SK-N-SH (cell line): ENCODE measurements at regions not wholly inside any gene's neighbourhood (a gene's known extent, or its start where the extent isn't known, plus 50 kb on each side); places are given as distances from the start of the nearest gene placed in this dataset.

Experiments
- CTCF ChIA-PET: fragments of 300-600, 350-600 bp; formaldehyde crosslinking; extraction: SDS; loops from one replicate; lab custom pipeline; 2021; lab: Yijun Ruan, JAX
- POLR2A ChIA-PET: fragments of 350-600 bp; sonication (Branson Sonifier 250); formaldehyde crosslinking; extraction: SDS; loops from one replicate; lab custom pipeline; 2020; ENCODE audit warnings: antibody characterized with exemption, inconsistent platforms; lab: Yijun Ruan, JAX
- DNase-seq: peaks from one replicate; pipeline ENCODE4 v3.0.0; 2012
- H2AFZ ChIP-seq: fragments of 200-600 bp; sonication (generic); 2 replicates; pipeline ENCODE4 v1.8.1; 2016; ENCODE audit warnings: antibody characterized with exemption, mild to moderate bottlenecking, low read depth
- H3F3A ChIP-seq: fragments of 200-600 bp; sonication (generic); replicated peaks from 2 replicates; pipeline ENCODE3; 2016; ENCODE audit warnings: antibody characterized with exemption, mild to moderate bottlenecking; ENCODE audit not compliant: insufficient read depth
- H3K27ac ChIP-seq, 2 experiments: fragments of 200-500 bp in 1 of 2; fragments of 200-600 bp in 1 of 2; sonication (Bioruptor generic) in 1 of 2; sonication (generic), shearing (Covaris generic) in 1 of 2; 2 replicates each; pipeline versions ENCODE4 v1.5.1 to v1.6.1; 2014 to 2016; ENCODE audit warnings: low read depth in 2 of 2, inconsistent platforms in 1 of 2, low read length in 1 of 2, mild to moderate bottlenecking in 1 of 2, mixed read lengths in 1 of 2
- H3K27me3 ChIP-seq: fragments of 200-600 bp; sonication (generic), shearing (Covaris generic); 2 replicates; pipeline ENCODE4 v1.6.1; 2016; ENCODE audit warnings: mixed run types; ENCODE audit not compliant: insufficient read depth
- H3K36me3 ChIP-seq, 2 experiments: fragments of 200-500 bp in 1 of 2; fragments of 200-600 bp in 1 of 2; sonication (Bioruptor generic) in 1 of 2; sonication (generic) in 1 of 2; replicated peaks in 1 of 2; 2 replicates each; pipeline versions ENCODE3 to v1.5.1; 2014 to 2016; ENCODE audit warnings: low read length in 1 of 2, mild to moderate bottlenecking in 1 of 2; ENCODE audit not compliant: insufficient read depth in 2 of 2, control insufficient read depth in 1 of 2
- H3K4me1 ChIP-seq, 2 experiments: fragments of 200-500 bp in 1 of 2; fragments of 200-600 bp in 1 of 2; sonication (Bioruptor generic) in 1 of 2; sonication (generic), shearing (Covaris generic) in 1 of 2; 2 replicates each; pipeline versions ENCODE4 v1.5.1 to v1.6.1; 2014 to 2016; ENCODE audit warnings: low read depth in 1 of 2, low read length in 1 of 2, mixed run types in 1 of 2; ENCODE audit not compliant: insufficient read depth in 2 of 2, control insufficient read depth in 1 of 2
- H3K4me2 ChIP-seq: fragments of 200-600 bp; sonication (generic), shearing (Covaris generic); 2 replicates; pipeline ENCODE4 v1.6.1; 2017; ENCODE audit warnings: mixed run types
- H3K4me3 ChIP-seq, 2 experiments: fragments of 200-500 bp in 1 of 2; fragments of 200-600 bp in 1 of 2; sonication (Bioruptor generic) in 1 of 2; sonication (generic), shearing (Covaris generic) in 1 of 2; 2 replicates each; pipeline versions ENCODE4 v1.5.1 to v1.8.1; 2014 to 2016; ENCODE audit warnings: low read depth in 2 of 2, inconsistent platforms in 1 of 2, low read length in 1 of 2, mild to moderate bottlenecking in 1 of 2, mixed read lengths in 1 of 2, moderate library complexity in 1 of 2
- H3K79me2 ChIP-seq: fragments of 200-600 bp; sonication (generic); 2 replicates; pipeline ENCODE4 v1.8.1; 2017; ENCODE audit warnings: mild to moderate bottlenecking; ENCODE audit not compliant: insufficient read depth
- H3K9ac ChIP-seq: fragments of 200-600 bp; sonication (generic); 2 replicates; pipeline ENCODE4 v1.6.1; 2017; ENCODE audit warnings: mixed run types
- H3K9me2 ChIP-seq: fragments of 200-600 bp; sonication (generic); 2 replicates; pipeline ENCODE4 v1.6.1; 2017; ENCODE audit warnings: mixed run types
- H3K9me3 ChIP-seq: fragments of 200-600 bp; sonication (generic); 2 replicates; pipeline ENCODE4 v1.6.1; 2017; ENCODE audit warnings: mixed run types, mild to moderate bottlenecking, moderate library complexity
- H4K20me1 ChIP-seq: fragments of 200-600 bp; sonication (generic); 2 replicates; pipeline ENCODE4 v1.6.1; 2017; ENCODE audit warnings: mild to moderate bottlenecking, mixed run types; ENCODE audit not compliant: insufficient read depth
- CHD2 ChIP-seq: fragments of 150-350 bp; IDR thresholded peaks from 2 replicates; pipeline ENCODE4 v1.6.1; 2018; ENCODE audit warnings: low read length; ENCODE audit not compliant: partially characterized antibody
- ELF1 ChIP-seq: IDR thresholded peaks from 2 replicates; pipeline ENCODE4 v1.4.0; 2012
- EZH2phosphoT487 ChIP-seq: fragments of 200-600 bp; sonication (generic); IDR thresholded peaks from 2 replicates; pipeline ENCODE4 v1.6.1; 2017; ENCODE audit warnings: low read depth, mixed run types, mild to moderate bottlenecking, antibody characterized with exemption, moderate library complexity, borderline replicate concordance
- FOXJ3 ChIP-seq: sonication (generic); formaldehyde crosslinking; IDR thresholded peaks from 2 replicates; pipeline ENCODE4 v1.5.1; 2020; ENCODE audit warnings: mild to moderate bottlenecking, missing genetic modification reagents
- FOXM1 ChIP-seq: IDR thresholded peaks from 2 replicates; pipeline ENCODE4 v1.4.0; 2012; ENCODE audit warnings: low read depth, mild to moderate bottlenecking
- GABPA ChIP-seq: IDR thresholded peaks from 2 replicates; pipeline ENCODE4 v1.4.0; 2012; ENCODE audit warnings: low read depth, mild to moderate bottlenecking
- GATA2 ChIP-seq: sonication (generic); formaldehyde crosslinking; IDR thresholded peaks from 2 replicates; pipeline ENCODE4 v1.5.0; 2020; ENCODE audit warnings: mild to moderate bottlenecking, missing genetic modification reagents
- JUND ChIP-seq: IDR thresholded peaks from 2 replicates; pipeline ENCODE4 v1.4.0; 2012
- MEF2A ChIP-seq: IDR thresholded peaks from 2 replicates; pipeline ENCODE4 v1.4.0; 2012; ENCODE audit warnings: low read depth, borderline replicate concordance
- MXI1 ChIP-seq: IDR thresholded peaks from 2 replicates; pipeline ENCODE4 v1.6.1; 2012; ENCODE audit warnings: mild to moderate bottlenecking, low read depth, low read length, improper control_type of control experiment
- NFIC ChIP-seq: IDR thresholded peaks from 2 replicates; pipeline ENCODE4 v1.4.0; 2012; ENCODE audit warnings: borderline replicate concordance
- NRF1 ChIP-seq: IDR thresholded peaks from 2 replicates; pipeline ENCODE4 v1.6.1; 2012; ENCODE audit warnings: low read depth, mild to moderate bottlenecking, low read length
- PBX3 ChIP-seq: IDR thresholded peaks from 2 replicates; pipeline ENCODE4; 2012
- POLR2AphosphoS5 ChIP-seq: IDR thresholded peaks from 2 replicates; pipeline ENCODE4 v1.6.1; 2012; ENCODE audit warnings: low read depth, low read length
- RAD21 ChIP-seq: IDR thresholded peaks from 2 replicates; pipeline ENCODE4 v1.6.1; 2012; ENCODE audit warnings: mild to moderate bottlenecking, low read length
- RFX5 ChIP-seq: IDR thresholded peaks from 2 replicates; pipeline ENCODE4 v1.6.1; 2012; ENCODE audit warnings: mild to moderate bottlenecking, improper control_type of control experiment, low read length
- RXRA ChIP-seq: IDR thresholded peaks from 2 replicates; pipeline ENCODE4 v1.4.0; 2012; ENCODE audit warnings: low read depth, mild to moderate bottlenecking, borderline replicate concordance
- SIN3A ChIP-seq: IDR thresholded peaks from 2 replicates; pipeline ENCODE4 v1.6.1; 2012; ENCODE audit warnings: low read depth, mild to moderate bottlenecking, low read length, moderate library complexity, borderline replicate concordance
- TAF1 ChIP-seq: IDR thresholded peaks from 2 replicates; pipeline ENCODE4 v1.6.1; 2012; ENCODE audit warnings: low read depth, mild to moderate bottlenecking, low read length, moderate library complexity, borderline replicate concordance
- TCF12 ChIP-seq: IDR thresholded peaks from 2 replicates; pipeline ENCODE4 v1.4.0; 2012
- TEAD4 ChIP-seq: IDR thresholded peaks from 2 replicates; pipeline ENCODE4 v1.4.0; 2012; ENCODE audit warnings: mild to moderate bottlenecking, borderline replicate concordance; ENCODE audit not compliant: insufficient read depth
- USF2 ChIP-seq: fragments of 150-350 bp; IDR thresholded peaks from 2 replicates; pipeline ENCODE4 v1.6.1; 2017; ENCODE audit warnings: antibody characterized with exemption, low read length, low read depth, borderline replicate concordance
- WGBS: methylation state at CpG from one replicate; pipeline ENCODE4 v1.1.6; 2017; ENCODE audit warnings: low lambda C conversion rate; 5-methylcytosine and 5-hydroxymethylcytosine counted together
- TF ChIP-seq, protein P1 (sequence below): fragments of 150-350 bp; IDR thresholded peaks from 2 replicates; pipeline ENCODE4 v1.6.1; 2016; ENCODE audit warnings: mild to moderate bottlenecking, low read depth, low read length
- TF ChIP-seq, protein P2 (sequence below): IDR thresholded peaks from 2 replicates; pipeline ENCODE4 v1.4.0; 2012; ENCODE audit warnings: low read depth, borderline replicate concordance

DNA sequence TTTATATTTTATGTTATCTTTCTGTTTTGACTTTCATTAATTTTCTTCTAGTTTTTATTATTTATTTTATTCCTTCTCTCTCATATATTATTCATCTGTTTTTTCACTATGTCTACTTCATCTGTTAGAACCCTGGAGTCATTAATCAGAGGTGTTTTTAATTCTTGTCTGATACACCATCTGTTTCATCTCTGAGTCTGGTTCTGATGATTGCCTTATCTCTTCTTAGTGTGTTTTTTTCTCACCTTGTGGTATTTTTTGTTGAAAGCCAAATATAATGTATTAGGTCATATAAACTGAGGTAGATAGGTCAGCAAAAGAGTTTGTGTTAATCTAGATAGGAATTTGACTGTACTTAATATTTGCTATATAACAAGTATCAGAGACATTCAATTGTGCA is 1005.7 kb upstream of the NCAM2 start:
- Histone ChIP-seq H2AFZ (no peak overlapping the region), H3K9ac (no peak overlapping the region), H3K36me3 (no peaks in the 10 kb centered on the region), H3K27me3 (no peaks in the 10 kb centered on the region), H3K27ac (no peak overlapping the region), H3F3A (no peaks in the 10 kb centered on the region), H3K4me2 (no peak overlapping the region), H3K9me2 (no peaks in the 10 kb centered on the region), H3K4me3 (no peak overlapping the region), H3K9me3 (0 out of 2 replicates have a peak, but pooled peaks cover 2% of the 10 kb centered on the region), H3K79me2 (no peaks in the 10 kb centered on the region), H4K20me1 (no peaks in the 10 kb centered on the region), H3K4me1 (no peaks in the 10 kb centered on the region)
- CTCF ChIA-PET: no interaction called here
- no peak for DNase-seq
- TF ChIP-seq FOXJ3 (CRISPR knock-in tag): no peak
- no peak for TF ChIP-seq TCF12
- TF ChIP-seq, protein P1, sequence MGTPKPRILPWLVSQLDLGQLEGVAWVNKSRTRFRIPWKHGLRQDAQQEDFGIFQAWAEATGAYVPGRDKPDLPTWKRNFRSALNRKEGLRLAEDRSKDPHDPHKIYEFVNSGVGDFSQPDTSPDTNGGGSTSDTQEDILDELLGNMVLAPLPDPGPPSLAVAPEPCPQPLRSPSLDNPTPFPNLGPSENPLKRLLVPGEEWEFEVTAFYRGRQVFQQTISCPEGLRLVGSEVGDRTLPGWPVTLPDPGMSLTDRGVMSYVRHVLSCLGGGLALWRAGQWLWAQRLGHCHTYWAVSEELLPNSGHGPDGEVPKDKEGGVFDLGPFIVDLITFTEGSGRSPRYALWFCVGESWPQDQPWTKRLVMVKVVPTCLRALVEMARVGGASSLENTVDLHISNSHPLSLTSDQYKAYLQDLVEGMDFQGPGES: no peak
- TF ChIP-seq FOXM1: no peak
- no peak for TF ChIP-seq RAD21
- no peak for TF ChIP-seq NFIC
- TF ChIP-seq GATA2 (CRISPR knock-in tag): no peak
- no peak for TF ChIP-seq TAF1
- no peak for TF ChIP-seq SIN3A
- no peak for TF ChIP-seq CHD2
- TF ChIP-seq MXI1: no peak
- TF ChIP-seq RXRA: no peak
- TF ChIP-seq GABPA: no peak
- no peak for TF ChIP-seq TEAD4
- no peak for TF ChIP-seq RFX5
- TF ChIP-seq PBX3: no peak
- POLR2A ChIA-PET: no interaction called here

DNA sequence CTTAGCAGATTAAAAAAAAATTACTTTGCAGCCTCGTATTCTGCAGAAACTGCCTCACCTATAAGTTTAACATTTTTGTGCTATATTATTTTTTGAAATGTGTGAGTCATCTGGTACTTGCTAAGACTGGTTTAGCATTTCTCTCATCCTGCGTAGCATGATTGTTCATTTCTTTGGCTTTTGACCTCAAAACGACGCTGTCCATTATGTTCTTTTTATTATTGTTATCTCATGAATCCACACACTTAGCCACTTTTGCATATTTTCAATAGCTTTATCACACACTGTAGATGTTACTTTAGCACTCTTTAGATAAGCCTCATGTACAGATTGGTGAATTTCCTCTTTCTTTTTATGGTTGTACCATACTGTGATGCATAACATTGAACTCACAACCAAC is 1004.9 kb upstream of the NCAM2 start:
- no peaks in the 10 kb centered on the region for H3K79me2 ChIP-seq
- CTCF ChIA-PET: no interaction called here
- no peaks in the 10 kb centered on the region for H3K4me1 ChIP-seq
- H3K27ac ChIP-seq: no peak overlapping the region
- H3K27me3 ChIP-seq: no peaks in the 10 kb centered on the region
- no peaks in the 10 kb centered on the region for H3F3A ChIP-seq
- H4K20me1 ChIP-seq: no peaks in the 10 kb centered on the region
- no peak overlapping the region for H3K4me2 ChIP-seq
- 0 out of 2 replicates have a peak, but pooled peaks cover 2% of the 10 kb centered on the region for H3K9me3 ChIP-seq
- POLR2A ChIA-PET: no interaction called here
- no peaks in the 10 kb centered on the region for H3K9me2 ChIP-seq
- H2AFZ ChIP-seq: no peak overlapping the region
- no peak for DNase-seq
- WGBS: 18% methylated on average over 4 of the region's 4 CpGs
- no peaks in the 10 kb centered on the region for H3K36me3 ChIP-seq
- no peak overlapping the region for H3K4me3 ChIP-seq
- H3K9ac ChIP-seq: no peak overlapping the region
- TF ChIP-seq NFIC: no peak
- TF ChIP-seq MEF2A: no peak
- TF ChIP-seq CHD2: no peak
- no peak for TF ChIP-seq PBX3
- no peak for TF ChIP-seq EZH2phosphoT487
- TF ChIP-seq USF2: no peak
- TF ChIP-seq ELF1: no peak
- no peak for TF ChIP-seq RAD21
- no peak for TF ChIP-seq POLR2AphosphoS5
- TF ChIP-seq, protein P2, sequence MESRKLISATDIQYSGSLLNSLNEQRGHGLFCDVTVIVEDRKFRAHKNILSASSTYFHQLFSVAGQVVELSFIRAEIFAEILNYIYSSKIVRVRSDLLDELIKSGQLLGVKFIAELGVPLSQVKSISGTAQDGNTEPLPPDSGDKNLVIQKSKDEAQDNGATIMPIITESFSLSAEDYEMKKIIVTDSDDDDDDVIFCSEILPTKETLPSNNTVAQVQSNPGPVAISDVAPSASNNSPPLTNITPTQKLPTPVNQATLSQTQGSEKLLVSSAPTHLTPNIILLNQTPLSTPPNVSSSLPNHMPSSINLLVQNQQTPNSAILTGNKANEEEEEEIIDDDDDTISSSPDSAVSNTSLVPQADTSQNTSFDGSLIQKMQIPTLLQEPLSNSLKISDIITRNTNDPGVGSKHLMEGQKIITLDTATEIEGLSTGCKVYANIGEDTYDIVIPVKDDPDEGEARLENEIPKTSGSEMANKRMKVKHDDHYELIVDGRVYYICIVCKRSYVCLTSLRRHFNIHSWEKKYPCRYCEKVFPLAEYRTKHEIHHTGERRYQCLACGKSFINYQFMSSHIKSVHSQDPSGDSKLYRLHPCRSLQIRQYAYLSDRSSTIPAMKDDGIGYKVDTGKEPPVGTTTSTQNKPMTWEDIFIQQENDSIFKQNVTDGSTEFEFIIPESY: no peak
- TF ChIP-seq JUND: no peak
- no peak for TF ChIP-seq NRF1
- TF ChIP-seq MXI1: no peak
- no peak for TF ChIP-seq SIN3A
